ENCODE measurements at regions not wholly inside any gene's neighbourhood (a gene's known extent, or its start where the extent isn't known, plus 50 kb on each side); places are given as distances from the start of the nearest gene placed in this dataset.

DNA sequence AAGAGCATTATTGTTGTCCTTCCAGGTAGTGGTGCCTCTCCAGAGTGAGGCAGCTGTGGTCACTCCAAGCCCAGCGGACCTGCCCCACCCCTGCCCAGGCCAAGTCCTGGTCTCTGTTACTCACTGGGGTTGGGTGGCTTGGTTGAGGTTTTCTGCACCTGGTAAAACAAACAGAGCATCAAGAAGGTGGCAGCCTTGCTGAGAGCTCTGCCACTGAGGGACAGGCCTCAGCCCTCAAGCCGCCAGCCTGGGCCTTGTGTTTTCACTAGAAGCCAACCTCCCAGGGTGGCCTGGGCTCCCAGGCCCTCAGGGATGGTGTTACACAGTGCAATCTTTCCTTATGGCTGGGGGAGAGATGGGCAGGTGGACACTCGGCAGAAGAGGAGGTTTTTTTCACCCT, 182.7 kb downstream of the BCOR start:
- H3K27ac ChIP-seq, result no peak overlapping the region
- no peaks in the 10 kb centered on the region for H3K27me3 ChIP-seq
- no peak overlapping the region for H3K4me3 ChIP-seq
- no peaks in the 10 kb centered on the region for H3K4me1 ChIP-seq
- DNase-seq, result no peak
- intact Hi-C loops (cut with DNase I), result no loop called here
- no peaks in the 10 kb centered on the region for H3K9me3 ChIP-seq
- TF ChIP-seq, protein P1, sequence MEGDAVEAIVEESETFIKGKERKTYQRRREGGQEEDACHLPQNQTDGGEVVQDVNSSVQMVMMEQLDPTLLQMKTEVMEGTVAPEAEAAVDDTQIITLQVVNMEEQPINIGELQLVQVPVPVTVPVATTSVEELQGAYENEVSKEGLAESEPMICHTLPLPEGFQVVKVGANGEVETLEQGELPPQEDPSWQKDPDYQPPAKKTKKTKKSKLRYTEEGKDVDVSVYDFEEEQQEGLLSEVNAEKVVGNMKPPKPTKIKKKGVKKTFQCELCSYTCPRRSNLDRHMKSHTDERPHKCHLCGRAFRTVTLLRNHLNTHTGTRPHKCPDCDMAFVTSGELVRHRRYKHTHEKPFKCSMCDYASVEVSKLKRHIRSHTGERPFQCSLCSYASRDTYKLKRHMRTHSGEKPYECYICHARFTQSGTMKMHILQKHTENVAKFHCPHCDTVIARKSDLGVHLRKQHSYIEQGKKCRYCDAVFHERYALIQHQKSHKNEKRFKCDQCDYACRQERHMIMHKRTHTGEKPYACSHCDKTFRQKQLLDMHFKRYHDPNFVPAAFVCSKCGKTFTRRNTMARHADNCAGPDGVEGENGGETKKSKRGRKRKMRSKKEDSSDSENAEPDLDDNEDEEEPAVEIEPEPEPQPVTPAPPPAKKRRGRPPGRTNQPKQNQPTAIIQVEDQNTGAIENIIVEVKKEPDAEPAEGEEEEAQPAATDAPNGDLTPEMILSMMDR (IDR thresholded peaks at IDR 0.05), result no peak
- no peak for TF ChIP-seq POLR2A (IDR thresholded peaks at IDR 0.05)
- no CpG with 5 or more reads among the region's 3 CpGs for WGBS, 2 donors
- H3K36me3 ChIP-seq, result no peaks in the 10 kb centered on the region

- Histone ChIP-seq H3K36me3 (no peaks in the 10 kb centered on the region), H3K27ac (no peak overlapping the region), H3K9me3 (no peaks in the 10 kb centered on the region), H3K27me3 (no peaks in the 10 kb centered on the region), H3K4me1 (no peaks in the 10 kb centered on the region), H3K4me3 (no peak overlapping the region)
- TF ChIP-seq POLR2A (IDR thresholded peaks at IDR 0.05), result no peak
- TF ChIP-seq, protein P1 (IDR thresholded peaks at IDR 0.05), result no peak
- no peak for DNase-seq
- WGBS, 2 donors, result 89% methylated on average over 12 of the region's 12 CpGs; no CpG with 5 or more reads in 1 of the 2 donors
- intact Hi-C loops (cut with DNase I), result no loop called here
These were observed 182.2 kb downstream of the BCOR start for GRCh38 chrX:39915596-39915995.

DNA sequence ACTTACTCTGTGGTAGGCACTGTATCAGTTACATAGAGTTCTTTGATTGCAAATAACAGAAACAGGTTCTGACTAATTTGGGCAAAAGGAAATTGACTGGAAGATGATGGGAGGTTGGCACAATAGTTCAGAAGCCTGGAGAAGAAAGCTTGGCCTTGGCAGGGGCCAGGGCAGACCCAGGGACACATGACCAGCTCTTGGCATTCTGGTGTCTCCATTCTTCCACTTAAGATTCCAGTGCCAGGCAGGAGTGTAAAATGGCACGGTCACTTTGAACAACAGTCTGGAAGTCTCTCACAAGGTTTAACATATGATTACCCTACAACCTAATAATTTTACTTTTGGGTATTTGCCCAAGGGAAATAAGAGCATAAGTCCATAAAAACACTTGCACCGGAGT, 175.9 kb downstream of the BCOR start:
- TF ChIP-seq, protein P1 (IDR thresholded peaks at IDR 0.05), result no peak
- no peak for TF ChIP-seq POLR2A (IDR thresholded peaks at IDR 0.05)
- no peak overlapping the region for H3K27ac ChIP-seq
- WGBS, 2 donors, result 88 to 100% methylated on average over 1 to 2 of the region's 2 CpGs
- H3K27me3 ChIP-seq, result no peaks in the 10 kb centered on the region
- H3K9me3 ChIP-seq, result no peaks in the 10 kb centered on the region
- no peak overlapping the region for H3K4me3 ChIP-seq
- no peaks in the 10 kb centered on the region for H3K4me1 ChIP-seq
- intact Hi-C loops (cut with DNase I), result no loop called here
- H3K36me3 ChIP-seq, result no peaks in the 10 kb centered on the region
- DNase-seq, result no peak

DNA sequence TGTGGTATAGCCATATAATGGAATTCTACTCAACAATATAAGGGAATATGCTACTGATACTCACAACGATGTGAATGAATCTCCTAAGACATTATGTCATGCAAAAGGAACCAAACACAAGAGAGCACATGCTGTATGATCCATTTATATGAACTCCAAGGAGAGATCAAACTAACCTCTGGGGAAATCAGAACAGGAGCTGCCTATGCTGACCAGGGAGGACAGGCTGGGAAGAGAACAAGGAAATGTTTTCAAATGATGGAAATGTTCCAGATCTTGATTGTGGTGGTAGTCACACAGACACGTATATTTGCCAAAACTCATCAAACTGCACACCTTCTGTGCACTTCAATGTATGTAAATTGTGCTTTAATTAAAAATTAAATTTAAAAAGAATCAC, 175.3 kb downstream of the BCOR start:
- DNase-seq, result no peak
- intact Hi-C loops (cut with DNase I), result no loop called here
- no peak overlapping the region for H3K27ac ChIP-seq
- TF ChIP-seq, protein P1 (IDR thresholded peaks at IDR 0.05), result no peak
- TF ChIP-seq POLR2A (IDR thresholded peaks at IDR 0.05), result no peak
- no peaks in the 10 kb centered on the region for H3K27me3 ChIP-seq
- H3K4me3 ChIP-seq, result no peak overlapping the region
- 38 to 58% methylated on average over 2 of the region's 2 CpGs for WGBS, 2 donors
- H3K36me3 ChIP-seq, result no peaks in the 10 kb centered on the region
- H3K4me1 ChIP-seq, result no peaks in the 10 kb centered on the region
- H3K9me3 ChIP-seq, result no peaks in the 10 kb centered on the region

DNA sequence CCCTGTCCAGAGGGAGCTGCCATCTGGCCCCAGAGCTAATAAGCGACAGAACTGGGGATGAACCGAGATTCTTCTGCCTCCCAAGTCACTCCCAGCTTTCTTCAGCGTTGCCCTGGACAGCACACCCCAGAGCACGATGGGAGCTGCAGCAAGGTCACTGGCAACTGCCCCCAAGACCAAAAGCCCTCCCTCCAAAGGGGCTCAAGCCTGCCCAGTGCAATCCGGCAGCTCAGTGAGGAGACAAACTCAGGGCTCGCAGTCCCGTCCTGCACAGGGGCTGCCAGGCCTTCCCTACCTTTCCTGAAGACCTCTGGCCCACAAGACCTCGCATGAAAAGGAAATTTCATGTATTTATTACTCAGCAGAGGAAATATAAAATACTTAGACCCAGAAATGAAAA, 174.8 kb downstream of the BCOR start:
- H3K9me3 ChIP-seq, result no peaks in the 10 kb centered on the region
- H3K4me3 ChIP-seq, result no peak overlapping the region
- 72 to 100% methylated on average over 1 to 7 of the region's 8 CpGs for WGBS, 2 donors
- no peaks in the 10 kb centered on the region for H3K36me3 ChIP-seq
- intact Hi-C loops (cut with DNase I), result no loop called here
- H3K27me3 ChIP-seq, result no peaks in the 10 kb centered on the region
- no peaks in the 10 kb centered on the region for H3K4me1 ChIP-seq
- no peak overlapping the region for H3K27ac ChIP-seq
- TF ChIP-seq, protein P1 (IDR thresholded peaks at IDR 0.05), result no peak
- TF ChIP-seq POLR2A (IDR thresholded peaks at IDR 0.05), result no peak
- no peak for DNase-seq
